GM12878 (cell line): ENCODE measurements at regions not wholly inside any gene's neighbourhood (a gene's known extent, or its start where the extent isn't known, plus 50 kb on each side); places are given as distances from the start of the nearest gene placed in this dataset.

Experiments used
- CHD1 ChIP-seq: IDR thresholded peaks from 2 replicates; pipeline ENCODE4 v1.6.1; 2012; ENCODE audit warnings: low read depth, low read length, improper control_type of control experiment
- CTCF ChIP-seq, 3 experiments: IDR thresholded peaks in 2 of 3; conservative IDR thresholded peaks in 1 of 3; 2 replicates each; pipeline ENCODE4 v1.5.1; 2011; ENCODE audit warnings: low read depth in 3 of 3, low read length in 3 of 3, mild to moderate bottlenecking in 3 of 3, control low read depth in 2 of 3, moderate library complexity in 2 of 3, inconsistent platforms in 1 of 3, mixed read lengths in 1 of 3; ENCODE audit not compliant: control insufficient read depth in 2 of 3, insufficient read depth in 1 of 3; ENCODE audit errors: extremely low read depth in 1 of 3
- EZH2 ChIP-seq: IDR thresholded peaks from 2 replicates; pipeline ENCODE4 v1.6.1; 2012; ENCODE audit warnings: low read depth, mild to moderate bottlenecking, control low read depth, inconsistent platforms, low read length, borderline replicate concordance; ENCODE audit not compliant: control insufficient read depth
- FOXM1 ChIP-seq: IDR thresholded peaks from 2 replicates; pipeline ENCODE4 v1.6.1; 2012; ENCODE audit warnings: low read depth, mild to moderate bottlenecking, inconsistent platforms, low read length, moderate library complexity
- IRF5 ChIP-seq: fragments of 450-650 bp; IDR thresholded peaks from 2 replicates; pipeline ENCODE4 v1.6.1; 2017; ENCODE audit warnings: borderline replicate concordance
- NRF1 ChIP-seq: conservative IDR thresholded peaks from 2 replicates; pipeline ENCODE4 v1.6.1; 2011; ENCODE audit warnings: mild to moderate bottlenecking, low read depth, low read length, improper control_type of control experiment
- POLR2A ChIP-seq: IDR thresholded peaks from 2 replicates; pipeline ENCODE4 v1.6.1; 2011; ENCODE audit warnings: low read depth, mild to moderate bottlenecking, low read length
- RELA ChIP-seq: fragments of 450-650 bp; IDR thresholded peaks from 2 replicates; pipeline ENCODE4 v1.8.0; 2014; ENCODE audit warnings: borderline replicate concordance; ENCODE audit not compliant: partially characterized antibody
- SMC3 ChIP-seq: IDR thresholded peaks from 2 replicates; pipeline ENCODE4 v1.6.1; 2011; ENCODE audit warnings: low read length, improper control_type of control experiment, borderline replicate concordance
- SP1 ChIP-seq: IDR thresholded peaks from one replicate; pipeline ENCODE4 v1.6.1; 2011; ENCODE audit warnings: low read depth, low read length
- SPI1 ChIP-seq: IDR thresholded peaks from 2 replicates; pipeline ENCODE4 v1.6.1; 2011; ENCODE audit warnings: low read depth, mild to moderate bottlenecking, low read length, moderate library complexity, borderline replicate concordance; ENCODE audit not compliant: insufficient read depth
- TCF12 ChIP-seq: IDR thresholded peaks from 2 replicates; pipeline ENCODE4 v1.6.1; 2011; ENCODE audit warnings: low read depth, mild to moderate bottlenecking, low read length
- YY1 ChIP-seq: IDR thresholded peaks from 2 replicates; pipeline ENCODE4 v1.6.1; 2011; ENCODE audit warnings: low read depth, mild to moderate bottlenecking, low read length

- TF ChIP-seq SPI1 (no peak), CTCF (IDR thresholded peaks at IDR 0.05 in 2 of 3, conservative IDR thresholded peaks at IDR 0.05 in 1 of 3; ENCODE audit: control insufficient read depth in 2 of 3, extremely low read depth in 1 of 3, insufficient read depth in 1 of 3, low read depth in 3 of 3, low read length in 3 of 3) (no peak), CHD1 (no peak), POLR2A (no peak), SP1 (no peak), RELA (no peak), NRF1 (no peak), IRF5 (no peak), EZH2 (no peak), SMC3 (no peak), FOXM1 (no peak), TCF12 (no peak), YY1 (no peak)
Measured at GRCh38 chr3:182041668-182042291, 330.1 kb downstream of the SOX2 start.
